ENCODE measurements at regions not wholly inside any gene's neighbourhood (a gene's known extent, or its start where the extent isn't known, plus 50 kb on each side); places are given as distances from the start of the nearest gene placed in this dataset.

- no peak for DNase-seq
These were observed 141.8 kb upstream of the DYRK2 start for GRCh38 chr12:67506739-67507138.

- DNase-seq, result no peak
These were observed 139.7 kb upstream of the DYRK2 start for GRCh38 chr12:67508830-67509229.

DNA sequence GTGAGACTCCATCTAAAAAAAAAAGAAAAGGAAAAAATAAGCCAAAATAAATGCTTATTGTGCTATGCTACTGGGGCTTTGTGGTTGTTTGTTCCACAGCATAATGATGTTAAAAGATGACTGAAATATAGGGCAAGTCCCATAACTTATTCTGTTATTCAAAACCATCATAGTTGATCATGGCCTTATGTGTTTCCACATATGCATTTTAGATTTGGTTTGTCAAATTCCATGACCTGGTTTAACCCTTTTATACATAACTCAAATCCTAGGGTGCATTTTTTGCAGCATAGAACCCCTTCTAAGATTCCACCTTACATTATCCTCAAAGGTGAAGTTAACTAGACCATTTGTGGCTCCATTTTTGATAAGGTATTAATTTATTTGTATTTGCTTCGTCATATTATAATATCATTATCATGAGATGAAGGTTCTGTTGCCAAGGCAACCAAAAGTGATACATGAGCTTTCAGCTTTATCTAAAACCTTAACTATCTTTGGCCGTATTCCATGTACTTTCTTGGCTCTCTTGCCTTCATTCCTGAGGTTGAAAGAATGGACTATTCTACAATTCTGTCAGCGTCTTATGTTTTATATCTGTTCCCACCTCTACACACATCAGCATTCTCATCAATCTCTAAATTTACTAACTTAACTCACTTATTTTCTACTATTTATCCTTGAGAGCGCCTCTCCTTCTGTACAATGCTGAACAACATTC is 138.7 kb upstream of the DYRK2 start:
- no peak for DNase-seq

DNA sequence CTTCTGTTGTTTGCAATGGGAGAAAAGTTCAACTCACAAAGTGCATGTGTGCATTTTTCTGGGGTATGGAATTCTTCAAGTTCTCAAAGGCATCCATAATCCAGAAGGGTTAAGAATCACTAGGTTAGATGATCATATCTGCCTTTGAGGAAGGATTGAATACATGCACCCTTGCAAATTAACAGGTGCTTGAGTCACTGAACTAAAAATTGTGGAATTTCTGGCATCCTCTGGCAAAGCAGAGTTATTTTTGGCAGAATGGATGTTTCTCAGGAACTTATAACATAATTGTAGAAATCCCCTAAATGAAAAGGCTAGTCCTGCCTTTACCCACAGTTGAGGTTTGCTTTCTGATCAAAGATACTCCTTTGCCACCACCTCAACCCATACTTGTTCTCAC is 136.5 kb upstream of the DYRK2 start:
- DNase-seq, result no peak

DNA sequence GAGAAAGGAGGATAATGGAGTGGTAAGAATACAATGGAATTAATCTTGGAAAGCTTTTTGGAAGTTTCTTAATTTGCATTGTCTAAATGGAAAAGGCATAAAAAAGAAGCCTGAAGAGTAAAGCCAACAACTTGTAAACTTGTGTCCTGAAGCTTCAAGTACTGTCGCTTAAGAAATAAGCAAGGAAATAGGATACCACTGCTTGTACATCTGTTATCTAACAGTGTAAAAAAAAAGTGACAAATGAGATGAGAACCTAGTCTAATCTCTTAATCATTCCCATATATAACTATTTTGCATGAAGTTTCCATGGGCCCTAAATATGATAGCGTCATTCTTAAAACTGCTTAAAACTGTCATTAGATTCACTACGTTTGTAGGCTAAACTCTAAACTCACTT is 134.0 kb upstream of the DYRK2 start:
- DNase-seq, result no peak

DNA sequence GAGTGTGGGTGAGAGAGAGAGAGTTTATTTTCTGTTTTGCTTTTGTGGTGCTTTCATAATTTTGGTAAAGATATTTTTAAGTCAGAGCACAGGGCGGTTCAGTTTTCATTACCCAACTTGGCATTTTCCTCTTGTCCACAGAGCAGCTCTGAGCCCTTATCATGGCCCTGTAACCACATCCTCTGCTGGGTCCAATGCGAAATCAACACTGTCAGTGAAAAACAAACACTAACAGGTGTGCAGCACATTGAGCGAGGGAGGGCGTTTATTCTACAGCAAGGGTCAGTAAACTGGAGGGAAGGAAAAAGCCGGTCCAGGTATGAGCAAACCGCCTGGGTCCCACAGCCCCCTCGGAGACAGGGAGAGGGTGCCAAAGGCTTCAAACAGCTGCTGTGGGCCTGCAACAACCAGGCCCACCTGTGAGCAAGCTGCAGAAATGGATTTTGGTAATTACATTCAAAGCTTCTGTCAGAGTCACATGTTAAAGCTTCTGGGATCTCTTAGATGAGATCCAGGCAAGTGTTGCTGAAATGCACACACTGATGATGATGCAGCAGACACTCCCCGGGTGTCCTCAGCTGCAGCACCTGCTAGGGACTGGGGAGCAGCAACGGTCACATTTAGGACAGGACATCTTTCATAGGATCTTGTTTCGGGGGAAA is 132.7 kb upstream of the DYRK2 start:
- DNase-seq, result no peak

DNA sequence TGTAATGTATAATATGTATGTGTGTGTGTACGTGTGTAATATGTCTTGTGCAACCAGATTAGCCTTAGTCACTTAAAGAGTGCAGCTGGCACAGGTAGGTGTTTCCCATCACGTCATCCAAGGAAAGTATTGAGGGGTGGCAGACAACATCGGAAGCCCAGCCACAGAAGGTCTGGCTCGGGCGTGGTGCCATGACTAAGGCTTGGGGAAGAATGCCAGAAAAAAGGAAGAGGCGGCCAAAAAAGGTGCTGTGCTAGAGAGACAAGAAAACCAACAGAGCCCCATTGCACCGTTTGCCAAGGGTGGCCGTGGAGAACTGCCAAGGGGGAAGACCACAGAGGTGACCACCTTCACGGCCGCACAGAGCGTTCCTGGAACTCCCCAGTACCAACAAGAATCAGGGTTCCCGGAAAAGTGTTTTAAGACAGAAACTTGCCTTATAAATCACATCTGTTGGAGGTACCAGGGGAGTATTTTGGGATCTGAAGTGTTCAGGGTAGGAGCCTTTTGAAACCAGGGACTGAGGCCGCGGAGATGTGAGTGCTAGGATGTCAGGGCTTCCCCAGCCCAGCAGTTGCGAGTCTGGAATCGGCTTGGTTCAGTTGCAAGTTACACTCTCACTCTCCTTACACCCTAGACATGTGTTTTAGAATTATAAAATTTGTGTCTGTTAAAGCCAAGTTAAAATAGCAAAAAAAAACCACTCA is 131.2 kb upstream of the DYRK2 start:
- DNase-seq, result no peak

- no peak for DNase-seq
These were observed 128.8 kb upstream of the DYRK2 start for GRCh38 chr12:67519484-67520433.

GRCh38 chr12:67520606-67521005 is 127.9 kb upstream of the DYRK2 start:
- no peak for DNase-seq

DNA sequence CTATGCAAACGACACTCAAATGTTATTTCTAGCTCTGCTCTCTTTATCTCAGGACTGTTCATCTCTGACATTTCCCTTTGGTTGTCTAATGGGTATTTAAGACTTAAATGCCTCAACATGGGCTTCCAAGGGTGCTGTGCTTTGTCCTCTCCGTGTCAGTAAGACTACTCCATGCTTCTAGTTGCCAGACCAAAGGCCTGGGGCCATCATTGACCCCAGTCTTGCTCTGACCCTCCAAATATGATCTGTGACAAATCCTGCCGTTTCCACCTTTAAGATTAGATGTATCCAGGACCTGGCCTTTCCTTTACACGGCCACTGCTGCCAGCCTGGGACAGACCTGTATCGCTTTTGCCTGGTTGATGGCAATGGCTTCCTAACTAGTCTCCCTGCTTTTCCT is 126.3 kb upstream of the DYRK2 start:
- DNase-seq, result no peak

DNA sequence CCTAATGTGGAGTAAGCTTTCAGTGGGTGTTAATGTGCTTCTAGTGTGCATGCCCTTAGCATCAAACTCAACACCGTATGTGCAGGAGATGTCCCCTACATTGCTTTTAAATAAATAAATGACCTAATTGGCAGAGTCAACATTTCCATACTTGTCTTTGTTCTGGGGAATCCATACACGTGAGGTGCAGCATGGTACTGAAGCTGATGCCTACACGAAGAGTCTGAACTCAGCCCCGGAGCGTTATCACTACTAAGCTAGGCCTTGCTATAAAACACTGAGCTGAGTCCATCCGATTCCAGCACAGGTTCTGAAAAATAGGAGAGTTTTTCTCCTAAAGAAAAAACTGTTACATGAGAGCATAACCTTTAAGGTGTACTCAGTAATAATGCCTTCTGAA is 125.0 kb upstream of the DYRK2 start:
- DNase-seq, result no peak

- no peak for DNase-seq
These were observed 123.5 kb upstream of the DYRK2 start for GRCh38 chr12:67524861-67525616.

DNA sequence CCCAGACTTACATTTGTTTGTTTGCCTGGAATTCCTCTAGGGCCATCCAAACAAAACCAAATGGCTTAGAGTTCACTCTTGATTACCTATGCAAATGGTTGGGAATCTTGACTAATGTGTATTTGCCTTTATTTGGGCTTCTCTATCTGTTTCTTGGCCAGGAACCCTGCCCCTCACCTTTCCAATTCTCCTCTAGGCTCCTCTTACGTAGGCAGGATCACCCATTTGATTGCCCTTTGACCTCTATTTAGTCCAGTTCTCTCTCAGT is 123.0 kb upstream of the DYRK2 start:
- DNase-seq, result no peak

DNA sequence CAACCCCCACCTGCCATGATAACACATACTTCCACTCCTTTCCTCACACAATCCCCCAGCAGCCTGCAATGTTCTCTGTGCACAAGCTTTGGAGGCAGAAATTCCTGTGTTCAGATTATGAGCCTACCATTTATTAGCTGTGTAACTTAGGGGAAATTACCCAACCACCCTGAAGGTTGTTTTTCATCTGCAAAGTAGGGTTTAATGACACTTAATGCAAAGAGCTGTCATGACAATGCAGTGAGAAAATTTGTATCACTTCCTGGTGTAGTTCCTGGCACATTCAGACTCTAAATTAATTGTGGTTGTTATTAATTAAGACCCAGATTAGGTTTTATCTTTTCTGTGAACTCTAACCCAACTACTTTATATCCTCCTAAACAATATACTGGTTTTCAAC is 122.4 kb upstream of the DYRK2 start:
- DNase-seq, result no peak

DNA sequence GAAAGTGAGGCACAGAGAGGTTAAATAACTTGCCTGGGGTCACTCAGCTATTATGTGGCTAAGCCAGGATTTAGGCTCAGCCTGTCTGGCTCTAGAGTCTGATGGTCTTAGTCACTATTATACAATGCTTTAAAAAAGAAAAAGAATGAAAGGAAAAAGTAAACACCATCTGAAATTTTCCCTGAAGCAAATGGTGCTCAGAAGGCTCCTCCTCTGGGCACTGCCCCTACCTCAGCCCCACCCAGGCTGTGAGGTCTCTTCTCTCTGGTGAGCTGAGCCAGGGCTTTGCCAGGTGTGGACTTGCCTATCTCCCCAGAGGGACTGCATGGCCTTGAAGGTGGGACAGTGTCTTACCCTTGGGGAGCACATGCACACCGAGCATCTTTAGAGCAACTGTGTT is 117.5 kb upstream of the DYRK2 start:
- DNase-seq, result no peak

DNA sequence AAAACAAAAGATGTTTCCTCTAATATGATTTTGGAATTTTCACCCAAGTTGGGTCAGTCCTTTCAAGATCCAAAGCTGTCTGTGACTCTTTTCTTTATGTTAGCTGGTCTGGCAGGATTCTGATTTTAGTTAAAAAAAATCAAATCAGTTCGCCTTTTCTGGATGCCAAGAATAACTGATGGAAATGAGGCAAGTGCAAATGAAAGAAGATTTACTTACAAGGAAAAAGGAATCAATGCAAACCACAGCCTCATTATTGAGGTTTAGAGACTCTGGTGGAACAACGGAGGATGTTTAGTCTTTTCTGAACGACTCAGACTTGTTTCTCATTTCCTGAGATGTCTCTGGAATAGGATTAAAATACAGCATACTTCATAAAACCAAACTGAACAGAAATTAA is 117.0 kb upstream of the DYRK2 start:
- no peak for DNase-seq

DNA sequence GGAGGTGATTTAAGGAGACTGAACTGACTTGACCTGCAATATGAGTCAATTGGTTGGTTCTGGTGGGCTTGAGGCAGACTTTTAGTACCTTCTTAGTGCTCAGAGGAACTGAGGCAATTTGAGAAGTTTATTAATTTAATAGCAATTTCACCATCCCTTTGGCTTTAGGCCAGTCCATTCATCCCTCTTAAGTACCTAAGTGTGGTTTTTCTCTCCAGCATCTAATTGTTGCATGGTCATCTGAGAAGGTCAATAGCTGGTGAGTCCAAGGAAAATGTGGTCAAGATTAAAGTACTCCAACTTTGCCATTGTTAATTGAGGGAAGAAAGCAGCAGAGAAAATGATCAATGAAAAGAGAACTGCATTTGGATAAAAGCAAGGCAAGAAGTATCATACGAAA is 115.4 kb upstream of the DYRK2 start:
- no peak for DNase-seq

GRCh38 chr12:67534046-67534445 is 114.5 kb upstream of the DYRK2 start:
- no peak for DNase-seq

DNA sequence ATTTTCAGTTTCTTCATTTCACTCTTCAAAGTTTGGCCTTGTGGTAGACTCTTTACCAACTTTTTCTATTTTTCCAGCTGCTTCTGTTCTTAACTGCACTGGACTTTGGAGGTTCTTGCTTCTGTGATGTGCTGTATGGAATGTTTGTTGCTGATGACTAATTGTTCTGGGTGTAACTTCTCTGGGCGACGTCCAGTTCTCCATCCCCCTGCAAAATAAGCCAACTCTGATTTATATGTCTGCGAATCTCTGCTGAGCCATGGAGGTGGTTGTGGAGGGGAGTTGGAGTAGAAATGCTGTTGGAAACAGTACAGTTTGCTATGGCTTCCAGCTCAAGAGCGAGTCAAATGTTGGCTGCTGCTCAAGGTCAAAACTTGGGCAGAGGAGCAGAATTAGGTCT is 113.9 kb upstream of the DYRK2 start:
- no peak for DNase-seq

GRCh38 chr12:67535176-67535575 is 113.4 kb upstream of the DYRK2 start:
- no peak for DNase-seq

GRCh38 chr12:67535971-67536370 is 112.6 kb upstream of the DYRK2 start:
- DNase-seq, result no peak

GRCh38 chr12:67539329-67539728 is 109.2 kb upstream of the DYRK2 start:
- no peak for DNase-seq

DNA sequence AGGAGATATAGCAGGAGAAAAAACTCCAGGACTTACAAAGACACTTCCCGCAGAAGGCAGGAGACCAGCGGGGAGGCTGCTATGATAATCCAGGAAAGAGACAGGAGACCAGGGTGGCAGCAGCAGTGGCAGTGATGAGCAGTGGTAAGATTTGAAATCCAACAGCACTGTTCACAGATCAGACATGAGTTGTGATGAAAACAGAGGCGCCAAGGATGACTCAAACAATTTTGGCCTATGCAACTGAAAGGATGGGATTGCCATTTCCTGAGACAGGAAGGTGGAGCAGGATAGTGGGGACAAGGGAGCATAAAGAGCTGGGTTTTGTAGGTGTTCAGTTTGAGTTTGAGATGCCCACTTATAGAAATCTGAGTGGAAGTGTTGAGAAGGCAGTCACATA is 108.6 kb upstream of the DYRK2 start:
- DNase-seq, result no peak

All from stimulated activated CD4-positive, alpha-beta T cell treated with anti-CD3 and anti-CD28 coated beads, Interleukin-4, amount 100 ng/mL, for 1 hour (primary cell).